Ishikawa (cell line): ENCODE measurements at regions not wholly inside any gene's neighbourhood (a gene's known extent, or its start where the extent isn't known, plus 50 kb on each side); places are given as distances from the start of the nearest gene placed in this dataset.

Experiments used
- CEBPB ChIP-seq: IDR thresholded peaks from 2 replicates; pipeline ENCODE4 v1.6.1; 2012
- CREB1 ChIP-seq: IDR thresholded peaks from 2 replicates; pipeline ENCODE4 v1.6.1; 2012; ENCODE audit warnings: low read depth
- EGR1 ChIP-seq: IDR thresholded peaks from 2 replicates; pipeline ENCODE4 v1.6.1; 2012
- FOXM1 ChIP-seq: IDR thresholded peaks from 2 replicates; pipeline ENCODE4 v1.6.1; 2012; ENCODE audit warnings: low read depth, borderline replicate concordance
- RAD21 ChIP-seq: IDR thresholded peaks from 2 replicates; pipeline ENCODE4 v1.6.1; 2012; ENCODE audit warnings: low read depth
- REST ChIP-seq: IDR thresholded peaks from 2 replicates; pipeline ENCODE4 v1.6.1; 2012; ENCODE audit warnings: low read depth, mild to moderate bottlenecking
- TAF1 ChIP-seq: IDR thresholded peaks from 2 replicates; pipeline ENCODE4 v1.6.1; 2012; ENCODE audit warnings: low read depth, mild to moderate bottlenecking
- TCF12 ChIP-seq: IDR thresholded peaks from 2 replicates; pipeline ENCODE4 v1.6.1; 2012; ENCODE audit warnings: low read depth
- TEAD4 ChIP-seq: IDR thresholded peaks from 2 replicates; pipeline ENCODE4 v1.6.1; 2012
- YY1 ChIP-seq: IDR thresholded peaks from 2 replicates; pipeline ENCODE4 v1.6.1; 2012; ENCODE audit warnings: low read depth
- ZBTB7A ChIP-seq: IDR thresholded peaks from 2 replicates; pipeline ENCODE4 v1.6.1; 2012; ENCODE audit warnings: low read depth
- TF ChIP-seq, protein P1 (sequence below): IDR thresholded peaks from 2 replicates; pipeline ENCODE4 v1.6.1; 2012
- TF ChIP-seq, protein P2 (sequence below): IDR thresholded peaks from 2 replicates; pipeline ENCODE4 v1.6.1; 2012

GRCh38 chr16:24626256-24626655 lies 86.9 kb downstream of the RBBP6 start:
- TF ChIP-seq REST (no peak), EGR1 (no peak), RAD21 (no peak), CEBPB (no peak), TCF12 (no peak), FOXM1 (no peak), YY1 (no peak), ZBTB7A (no peak), TAF1 (no peak), CREB1 (no peak), TEAD4 (no peak)
- TF ChIP-seq, protein P1, sequence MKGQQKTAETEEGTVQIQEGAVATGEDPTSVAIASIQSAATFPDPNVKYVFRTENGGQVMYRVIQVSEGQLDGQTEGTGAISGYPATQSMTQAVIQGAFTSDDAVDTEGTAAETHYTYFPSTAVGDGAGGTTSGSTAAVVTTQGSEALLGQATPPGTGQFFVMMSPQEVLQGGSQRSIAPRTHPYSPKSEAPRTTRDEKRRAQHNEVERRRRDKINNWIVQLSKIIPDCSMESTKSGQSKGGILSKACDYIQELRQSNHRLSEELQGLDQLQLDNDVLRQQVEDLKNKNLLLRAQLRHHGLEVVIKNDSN = no peak
- TF ChIP-seq, protein P2, sequence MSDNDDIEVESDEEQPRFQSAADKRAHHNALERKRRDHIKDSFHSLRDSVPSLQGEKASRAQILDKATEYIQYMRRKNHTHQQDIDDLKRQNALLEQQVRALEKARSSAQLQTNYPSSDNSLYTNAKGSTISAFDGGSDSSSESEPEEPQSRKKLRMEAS = no peak
